Neutrophil (primary cell): ENCODE measurements at regions not wholly inside any gene's neighbourhood (a gene's known extent, or its start where the extent isn't known, plus 50 kb on each side); places are given as distances from the start of the nearest gene placed in this dataset.

Source experiments
- H3K27ac ChIP-seq: fragments of 200-600 bp; sonication (generic); 2 replicates; pipeline ENCODE4 v1.5.1; 2016; ENCODE audit warnings: mild to moderate bottlenecking, moderate library complexity
- H3K27me3 ChIP-seq: fragments of 200-600 bp; sonication (generic); 2 replicates; pipeline ENCODE4 v1.6.0; 2016; ENCODE audit warnings: mild to moderate bottlenecking
- H3K36me3 ChIP-seq: fragments of 200-600 bp; sonication (generic); 2 replicates; pipeline ENCODE4 v1.5.1; 2017
- H3K4me1 ChIP-seq, 2 experiments: fragments of 200-600 bp in 1 of 2; sonication (generic) in 1 of 2; 1 replicate in 1 of 2; 2 replicates in 1 of 2; pipeline versions ENCODE4 v1.5.1 to v1.6.1; 2013 to 2016; ENCODE audit warnings: low read depth in 1 of 2, low read length in 1 of 2, mild to moderate bottlenecking in 1 of 2, moderate library complexity in 1 of 2; ENCODE audit not compliant: control insufficient read depth in 1 of 2, insufficient read depth in 1 of 2
- H3K4me3 ChIP-seq, 2 experiments: fragments of 200-600 bp in 1 of 2; sonication (generic) in 1 of 2; 1 replicate in 1 of 2; 2 replicates in 1 of 2; pipeline ENCODE4 v1.5.1; 2013 to 2016; ENCODE audit warnings: low read depth in 1 of 2, low read length in 1 of 2, mild to moderate bottlenecking in 1 of 2, moderate library complexity in 1 of 2
- H3K9me3 ChIP-seq: fragments of 200-600 bp; sonication (generic); 2 replicates; pipeline ENCODE4 v1.5.1; 2016
- TF ChIP-seq, protein P1 (sequence below): fragments of 200-600 bp; sonication (generic); IDR thresholded peaks from 2 replicates; pipeline ENCODE4 v1.5.1; 2016; ENCODE audit warnings: antibody characterized with exemption

DNA sequence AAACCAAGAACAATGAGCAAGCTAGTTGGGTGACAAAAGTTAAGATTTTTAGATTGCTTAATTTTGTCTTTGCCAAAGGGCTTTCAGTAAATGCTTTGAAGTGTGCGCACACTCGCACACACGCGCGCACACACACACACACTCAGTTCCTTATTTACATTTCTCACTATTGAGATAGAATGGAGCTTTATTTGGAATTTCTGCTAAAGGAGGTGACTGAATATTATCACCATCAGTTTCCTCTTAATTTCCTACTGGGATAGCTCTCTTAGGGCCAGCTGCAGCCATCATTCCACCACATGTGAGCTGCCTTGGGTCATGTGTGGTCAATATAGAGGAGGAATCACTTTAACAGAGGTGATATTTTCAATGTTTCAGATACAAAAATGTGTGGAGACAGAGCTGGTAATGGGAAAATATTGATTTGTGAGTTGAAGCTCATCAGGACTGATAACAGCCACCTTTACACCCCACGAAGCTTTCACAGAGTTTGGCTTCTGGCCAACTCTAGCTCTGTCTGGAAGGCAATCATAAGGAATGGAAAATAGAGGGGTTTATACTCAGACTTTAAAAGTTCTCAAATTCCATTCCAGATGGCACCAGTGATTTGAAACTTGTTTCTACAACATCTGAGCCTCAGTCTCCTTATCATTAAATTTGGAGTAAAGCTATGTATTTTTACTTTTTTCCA, 99.9 kb downstream of the MACIR start:
- peaks cover 0 to 4% of the 10 kb centered on the region in 2 experiments for H3K4me1 ChIP-seq
- no peak overlapping the region for H3K4me3 ChIP-seq
- H3K27ac ChIP-seq: no peak overlapping the region
- TF ChIP-seq, protein P1, sequence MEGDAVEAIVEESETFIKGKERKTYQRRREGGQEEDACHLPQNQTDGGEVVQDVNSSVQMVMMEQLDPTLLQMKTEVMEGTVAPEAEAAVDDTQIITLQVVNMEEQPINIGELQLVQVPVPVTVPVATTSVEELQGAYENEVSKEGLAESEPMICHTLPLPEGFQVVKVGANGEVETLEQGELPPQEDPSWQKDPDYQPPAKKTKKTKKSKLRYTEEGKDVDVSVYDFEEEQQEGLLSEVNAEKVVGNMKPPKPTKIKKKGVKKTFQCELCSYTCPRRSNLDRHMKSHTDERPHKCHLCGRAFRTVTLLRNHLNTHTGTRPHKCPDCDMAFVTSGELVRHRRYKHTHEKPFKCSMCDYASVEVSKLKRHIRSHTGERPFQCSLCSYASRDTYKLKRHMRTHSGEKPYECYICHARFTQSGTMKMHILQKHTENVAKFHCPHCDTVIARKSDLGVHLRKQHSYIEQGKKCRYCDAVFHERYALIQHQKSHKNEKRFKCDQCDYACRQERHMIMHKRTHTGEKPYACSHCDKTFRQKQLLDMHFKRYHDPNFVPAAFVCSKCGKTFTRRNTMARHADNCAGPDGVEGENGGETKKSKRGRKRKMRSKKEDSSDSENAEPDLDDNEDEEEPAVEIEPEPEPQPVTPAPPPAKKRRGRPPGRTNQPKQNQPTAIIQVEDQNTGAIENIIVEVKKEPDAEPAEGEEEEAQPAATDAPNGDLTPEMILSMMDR: no peak
- H3K27me3 ChIP-seq: no peaks in the 10 kb centered on the region
- no peaks in the 10 kb centered on the region for H3K9me3 ChIP-seq
- no peaks in the 10 kb centered on the region for H3K36me3 ChIP-seq

DNA sequence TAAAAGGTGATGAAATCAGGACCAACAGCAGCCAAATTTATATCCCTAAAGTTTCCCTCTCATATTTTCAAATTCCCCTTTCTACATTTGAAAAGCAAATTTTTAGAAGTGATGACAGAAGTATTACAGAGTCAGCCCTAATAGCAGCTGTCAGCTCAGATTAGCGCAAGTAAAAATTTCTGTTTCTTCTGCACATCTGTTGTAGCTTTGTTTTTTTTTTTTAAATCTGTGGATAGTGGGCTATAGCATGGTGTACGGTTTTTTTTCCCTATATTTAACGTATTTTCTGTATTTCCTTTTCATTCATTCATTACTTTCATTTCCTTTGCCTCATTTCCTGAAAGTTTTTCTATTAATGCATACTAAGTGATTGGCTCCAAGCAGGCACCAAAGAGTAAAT, 99.1 kb downstream of the MACIR start:
- H3K9me3 ChIP-seq: no peaks in the 10 kb centered on the region
- H3K4me1 ChIP-seq: peaks cover 0 to 4% of the 10 kb centered on the region in 2 experiments
- H3K27me3 ChIP-seq: no peaks in the 10 kb centered on the region
- H3K27ac ChIP-seq: no peak overlapping the region
- TF ChIP-seq, protein P1: no peak
- no peaks in the 10 kb centered on the region for H3K36me3 ChIP-seq
- no peak overlapping the region for H3K4me3 ChIP-seq

DNA sequence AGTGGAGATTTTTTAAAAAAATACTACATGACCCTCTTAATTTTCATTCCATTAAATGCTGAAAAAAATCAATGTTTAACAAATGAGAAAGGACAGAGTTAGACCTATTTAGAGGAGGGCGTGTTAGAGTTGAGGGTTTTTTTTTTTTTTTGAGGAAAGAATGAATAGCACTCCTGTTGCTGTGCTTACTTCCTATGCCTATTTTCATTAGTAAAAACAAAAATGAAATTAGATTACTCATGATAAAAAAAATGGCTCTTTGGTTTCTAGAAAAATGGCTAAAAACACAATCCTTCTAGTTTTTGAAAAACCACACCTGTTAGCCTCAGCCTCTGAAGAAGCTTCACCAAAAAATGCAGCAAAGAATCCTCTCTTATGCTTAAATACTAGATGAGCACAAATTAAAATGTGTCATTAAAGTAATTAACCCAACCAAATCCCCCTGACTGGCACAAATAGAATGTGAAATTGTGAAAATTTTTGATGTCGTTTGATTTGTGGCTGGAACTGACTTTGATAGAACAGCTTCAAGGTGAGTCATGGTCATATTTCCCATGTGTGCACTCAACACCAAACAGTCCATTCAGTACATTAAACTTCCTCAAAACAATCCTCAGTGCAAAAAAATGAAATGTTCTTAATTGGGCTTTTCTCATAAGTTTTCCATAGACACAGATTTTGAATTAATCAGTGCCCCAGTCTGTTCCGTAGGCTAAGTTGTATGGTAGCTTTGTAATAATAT, 98.0 kb downstream of the MACIR start:
- Histone ChIP-seq H3K27ac (no peak overlapping the region), H3K36me3 (no peaks in the 10 kb centered on the region), H3K4me3 (no peak overlapping the region), H3K27me3 (no peaks in the 10 kb centered on the region), H3K4me1 (peaks cover 0 to 4% of the 10 kb centered on the region in 2 experiments), H3K9me3 (no peaks in the 10 kb centered on the region)
- TF ChIP-seq, protein P1: no peak

DNA sequence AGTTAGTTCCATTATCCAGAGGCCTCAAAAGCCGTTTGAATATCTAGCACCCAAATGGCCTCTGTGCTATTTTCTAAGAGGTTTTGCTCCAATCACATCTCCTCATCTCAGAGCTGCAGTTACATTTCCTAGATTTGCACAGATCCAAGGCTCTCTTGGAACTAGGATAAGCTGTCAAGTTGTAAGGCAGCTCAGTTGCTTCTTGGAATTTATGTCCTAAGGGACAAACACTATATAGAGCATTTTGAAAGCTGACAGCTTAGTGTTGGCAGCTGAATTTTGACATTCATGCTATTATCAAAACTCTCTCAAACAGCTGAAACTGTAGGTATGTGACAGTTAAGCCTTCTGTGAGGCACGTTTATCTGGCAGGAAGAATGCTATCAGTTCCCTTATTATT, 97.0 kb downstream of the MACIR start:
- TF ChIP-seq, protein P1: no peak
- H3K9me3 ChIP-seq: no peaks in the 10 kb centered on the region
- no peaks in the 10 kb centered on the region for H3K36me3 ChIP-seq
- H3K4me1 ChIP-seq: peaks cover 0 to 4% of the 10 kb centered on the region in 2 experiments
- H3K4me3 ChIP-seq: no peak overlapping the region
- H3K27me3 ChIP-seq: no peaks in the 10 kb centered on the region
- no peak overlapping the region for H3K27ac ChIP-seq

DNA sequence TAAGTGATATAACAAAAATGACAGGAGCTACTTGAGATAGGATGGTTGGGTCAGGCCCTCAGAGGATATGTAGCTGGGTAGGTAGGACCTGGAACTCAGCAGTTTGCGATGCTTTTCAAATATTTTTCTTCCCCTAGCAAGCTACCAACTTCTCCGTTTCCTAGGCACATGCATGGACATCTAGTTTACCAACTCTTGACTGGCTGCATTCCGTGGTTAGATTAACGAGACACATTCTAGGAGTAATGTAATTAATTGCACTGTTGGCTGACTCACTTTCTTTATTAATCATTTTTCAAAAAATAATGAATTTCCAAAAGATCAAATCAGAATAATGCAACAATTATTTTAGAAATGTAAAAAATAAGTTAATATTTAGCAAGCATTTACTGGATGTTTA, 95.9 kb downstream of the MACIR start:
- Histone ChIP-seq H3K27ac (no peak overlapping the region), H3K9me3 (no peaks in the 10 kb centered on the region), H3K4me1 (peaks cover 0 to 4% of the 10 kb centered on the region in 2 experiments), H3K27me3 (no peaks in the 10 kb centered on the region), H3K36me3 (no peaks in the 10 kb centered on the region), H3K4me3 (no peak overlapping the region)
- TF ChIP-seq, protein P1: no peak
